GM19240 (cell line): ENCODE measurements at regions not wholly inside any gene's neighbourhood (a gene's known extent, or its start where the extent isn't known, plus 50 kb on each side); places are given as distances from the start of the nearest gene placed in this dataset.
"Not testable (repeated sequence)": the region's sequence is repeated elsewhere in the genome, so short reads cannot be mapped to it uniquely, and the experiment has no call there.

Source experiments
- DNase-seq: peaks from one replicate; pipeline ENCODE4 v3.0.0; 2011; ENCODE audit warnings: low spot score; ENCODE audit not compliant: insufficient read length

GRCh38 chr6:155786528-155786927 is 330.9 kb upstream of the NOX3 start:
- no peak for DNase-seq

- DNase-seq, result no peak
Measured at GRCh38 chr6:155782739-155783459, 327.3 kb upstream of the NOX3 start.

- no peak for DNase-seq
Measured at GRCh38 chr6:155782320-155782731, 326.7 kb upstream of the NOX3 start.

- no peak for DNase-seq
Measured at GRCh38 chr6:155779456-155779855, 323.8 kb upstream of the NOX3 start.

GRCh38 chr6:155778336-155778735 is 322.7 kb upstream of the NOX3 start:
- DNase-seq, result no peak

GRCh38 chr6:155771822-155772221 is 316.2 kb upstream of the NOX3 start:
- DNase-seq, result no peak

- DNase-seq, result no peak
Measured at GRCh38 chr6:155770856-155771255, 315.2 kb upstream of the NOX3 start.

- DNase-seq, result no peak
Measured at GRCh38 chr6:155770313-155770712, 314.7 kb upstream of the NOX3 start.

GRCh38 chr6:155765275-155766194 is 309.9 kb upstream of the NOX3 start:
- no peak for DNase-seq

- DNase-seq, result no peak
Measured at GRCh38 chr6:155762649-155763048, 307.0 kb upstream of the NOX3 start.

GRCh38 chr6:155755452-155755851 is 299.8 kb upstream of the NOX3 start:
- DNase-seq, result no peak

GRCh38 chr6:155748778-155749177 is 293.1 kb upstream of the NOX3 start:
- not testable (repeated sequence) for DNase-seq

- DNase-seq, result no peak
Measured at GRCh38 chr6:155747491-155747890, 291.9 kb upstream of the NOX3 start.

GRCh38 chr6:155740781-155741399 is 285.3 kb upstream of the NOX3 start:
- no peak for DNase-seq

GRCh38 chr6:155738602-155739105 is 283.0 kb upstream of the NOX3 start:
- DNase-seq, result no peak

- DNase-seq, result no peak
Measured at GRCh38 chr6:155717374-155717773, 261.7 kb upstream of the NOX3 start.

GRCh38 chr6:155710704-155711103 is 255.1 kb upstream of the NOX3 start:
- DNase-seq, result no peak

GRCh38 chr6:155709262-155709661 is 253.6 kb upstream of the NOX3 start:
- DNase-seq, result no peak

GRCh38 chr6:155708100-155708499 is 252.5 kb upstream of the NOX3 start:
- no peak for DNase-seq

GRCh38 chr6:155706806-155707205 is 251.2 kb upstream of the NOX3 start:
- no peak for DNase-seq

GRCh38 chr6:155706341-155706740 is 250.7 kb upstream of the NOX3 start:
- DNase-seq, result no peak

GRCh38 chr6:155701342-155701741 is 245.7 kb upstream of the NOX3 start:
- no peak for DNase-seq
